Lower lobe of right lung (tissue), 2 donors: ENCODE measurements at regions not wholly inside any gene's neighbourhood (a gene's known extent, or its start where the extent isn't known, plus 50 kb on each side); places are given as distances from the start of the nearest gene placed in this dataset.

Experiments
- ATAC-seq, 2 donors: fragments of 200-7000 bp; cut with Tn5 transposase; one replicate each; pipeline ENCODE4 v1.9.1; 2020 to 2022; ENCODE audit warnings: mild to moderate bottlenecking in 2 of 2, moderate library complexity in 2 of 2
- DNase-seq: peaks from one replicate; pipeline ENCODE4 v3.0.0-alpha.2; 2020
- H3K27ac ChIP-seq: fragments of 200-600 bp; one replicate; pipeline ENCODE4 v1.8.0; 2022
- H3K27me3 ChIP-seq: fragments of 200-600 bp; one replicate; pipeline ENCODE4 v1.8.0; 2022; ENCODE audit warnings: low read depth
- H3K36me3 ChIP-seq: fragments of 200-600 bp; one replicate; pipeline ENCODE4 v1.8.0; 2022; ENCODE audit warnings: mild to moderate bottlenecking
- H3K4me1 ChIP-seq: fragments of 200-600 bp; one replicate; pipeline ENCODE4 v1.8.0; 2022
- H3K4me3 ChIP-seq: fragments of 200-600 bp; one replicate; pipeline ENCODE4 v1.8.0; 2022; ENCODE audit warnings: mild to moderate bottlenecking
- H3K9me3 ChIP-seq: fragments of 200-600 bp; one replicate; pipeline ENCODE4 v1.8.0; 2022
- intact Hi-C: fragments of 100-400 bp; cut with DNase I; formaldehyde crosslinking; loops from one replicate; pipeline ENCODE4 v1.11.0; 2022
- TF ChIP-seq, protein P1 (sequence below): fragments of 200-600 bp; IDR thresholded peaks from one replicate; pipeline ENCODE4 v1.8.0; 2022; ENCODE audit warnings: antibody characterized with exemption, mild to moderate bottlenecking
- donor health status: DM: no; HTN: yes; CAD: no; lungs with severe emphysema.

DNA sequence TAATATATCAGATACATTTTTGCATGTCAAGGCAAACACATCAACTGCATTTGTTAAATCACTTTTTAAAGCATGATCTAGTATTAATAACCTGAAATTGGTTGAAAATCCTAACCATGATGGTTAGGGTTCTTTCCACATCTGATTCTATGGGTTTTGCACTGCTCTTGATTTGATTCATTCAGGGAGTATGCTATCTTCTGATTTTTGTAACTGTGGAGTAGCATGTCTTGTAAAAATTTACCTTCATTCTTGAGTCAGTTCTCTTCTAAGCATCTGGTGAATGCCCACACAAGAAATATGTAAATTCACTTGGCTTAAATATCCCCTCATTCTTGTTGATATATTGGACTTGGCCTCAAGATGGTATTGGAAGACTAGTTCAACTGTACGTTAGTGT is 178.7 kb downstream of the KLF6 start:
- Histone ChIP-seq H3K4me1 (no peaks in the 10 kb centered on the region), H3K36me3 (no peaks in the 10 kb centered on the region), H3K27me3 (no peaks in the 10 kb centered on the region), H3K4me3 (no peak overlapping the region), H3K27ac (no peak overlapping the region), H3K9me3 (peaks cover 15% of the 10 kb centered on the region)
- ATAC-seq (no peak), DNase-seq (no peak)
- TF ChIP-seq, protein P1, sequence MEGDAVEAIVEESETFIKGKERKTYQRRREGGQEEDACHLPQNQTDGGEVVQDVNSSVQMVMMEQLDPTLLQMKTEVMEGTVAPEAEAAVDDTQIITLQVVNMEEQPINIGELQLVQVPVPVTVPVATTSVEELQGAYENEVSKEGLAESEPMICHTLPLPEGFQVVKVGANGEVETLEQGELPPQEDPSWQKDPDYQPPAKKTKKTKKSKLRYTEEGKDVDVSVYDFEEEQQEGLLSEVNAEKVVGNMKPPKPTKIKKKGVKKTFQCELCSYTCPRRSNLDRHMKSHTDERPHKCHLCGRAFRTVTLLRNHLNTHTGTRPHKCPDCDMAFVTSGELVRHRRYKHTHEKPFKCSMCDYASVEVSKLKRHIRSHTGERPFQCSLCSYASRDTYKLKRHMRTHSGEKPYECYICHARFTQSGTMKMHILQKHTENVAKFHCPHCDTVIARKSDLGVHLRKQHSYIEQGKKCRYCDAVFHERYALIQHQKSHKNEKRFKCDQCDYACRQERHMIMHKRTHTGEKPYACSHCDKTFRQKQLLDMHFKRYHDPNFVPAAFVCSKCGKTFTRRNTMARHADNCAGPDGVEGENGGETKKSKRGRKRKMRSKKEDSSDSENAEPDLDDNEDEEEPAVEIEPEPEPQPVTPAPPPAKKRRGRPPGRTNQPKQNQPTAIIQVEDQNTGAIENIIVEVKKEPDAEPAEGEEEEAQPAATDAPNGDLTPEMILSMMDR: no peak
- intact Hi-C loops: no loop called here

DNA sequence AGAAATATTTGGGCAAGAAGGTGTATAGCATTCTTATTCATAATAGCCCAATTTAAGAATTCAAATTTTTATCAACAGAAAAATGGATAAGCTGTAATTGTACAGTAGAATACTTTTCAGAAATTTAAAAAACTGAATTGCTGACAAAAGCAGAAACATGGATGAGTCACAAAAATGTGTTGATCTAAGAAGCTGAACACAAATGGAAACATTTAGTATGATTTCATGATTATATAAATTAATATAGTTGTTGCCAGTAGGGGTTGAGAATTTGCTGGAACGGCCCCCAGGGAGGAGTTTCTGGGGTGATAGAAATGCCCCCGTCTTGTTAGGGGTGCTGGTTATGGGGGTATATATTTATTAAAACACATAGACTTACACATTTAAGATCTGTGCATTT is 179.1 kb downstream of the KLF6 start:
- DNase-seq (no peak), ATAC-seq (no peak)
- Histone ChIP-seq H3K36me3 (no peaks in the 10 kb centered on the region), H3K9me3 (peaks cover 15% of the 10 kb centered on the region), H3K4me1 (no peaks in the 10 kb centered on the region), H3K27me3 (no peaks in the 10 kb centered on the region), H3K4me3 (no peak overlapping the region), H3K27ac (no peak overlapping the region)
- intact Hi-C loops: no loop called here
- TF ChIP-seq, protein P1: no peak

DNA sequence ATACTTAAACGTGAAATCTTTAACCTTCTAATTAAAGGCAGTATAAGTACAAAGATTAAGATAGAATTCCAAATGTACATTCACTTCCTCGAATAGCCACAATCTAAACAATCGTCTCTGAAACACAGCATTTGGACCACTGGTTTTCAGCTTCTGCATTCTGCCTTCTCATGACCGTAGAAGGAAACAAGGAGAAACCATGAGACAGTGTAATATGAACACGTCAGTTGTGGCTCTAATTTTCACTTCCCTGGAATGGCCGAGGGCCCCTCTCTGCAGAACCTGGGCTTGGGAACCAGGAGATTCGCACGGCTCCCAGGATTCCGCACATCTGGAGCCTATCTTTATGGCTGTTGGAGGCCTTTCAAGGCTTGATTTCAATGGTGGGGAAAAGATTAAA is 189.3 kb downstream of the KLF6 start:
- no peak for ATAC-seq
- DNase-seq: no peak

DNA sequence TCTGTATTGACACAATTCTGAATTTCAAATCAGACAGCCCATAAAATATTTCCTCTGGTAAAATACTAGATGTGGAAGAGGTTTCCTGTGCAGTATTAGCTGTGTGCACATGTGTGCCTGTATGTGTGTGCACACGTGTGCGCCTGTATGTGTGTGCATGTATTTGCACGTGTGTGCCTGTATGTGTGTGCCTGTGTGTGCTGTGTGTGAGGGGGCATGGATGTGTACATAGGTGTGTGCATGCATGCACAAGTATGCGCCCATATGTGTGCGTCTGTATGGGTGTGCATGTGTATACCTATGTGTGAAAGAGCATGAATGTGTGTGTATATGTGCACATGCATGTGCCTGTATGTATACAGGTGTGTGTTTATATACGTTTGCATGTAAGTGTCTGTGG is 191.4 kb downstream of the KLF6 start:
- intact Hi-C loops: no loop called here
- Histone ChIP-seq H3K4me1 (no peaks in the 10 kb centered on the region), H3K9me3 (no peaks in the 10 kb centered on the region), H3K27ac (no peak overlapping the region), H3K27me3 (no peaks in the 10 kb centered on the region), H3K4me3 (no peak overlapping the region), H3K36me3 (no peaks in the 10 kb centered on the region)
- DNase-seq (no peak), ATAC-seq (peak in 1 of 2 donors; percentile 38)
- TF ChIP-seq, protein P1: no peak

More for the DNA sequence above, 189.3 kb downstream of the KLF6 start:
- Histone ChIP-seq H3K27ac (no peak overlapping the region), H3K9me3 (no peaks in the 10 kb centered on the region), H3K36me3 (no peaks in the 10 kb centered on the region), H3K4me3 (no peak overlapping the region), H3K4me1 (no peaks in the 10 kb centered on the region), H3K27me3 (no peaks in the 10 kb centered on the region)
- intact Hi-C loops: no loop called here
- TF ChIP-seq, protein P1: no peak

DNA sequence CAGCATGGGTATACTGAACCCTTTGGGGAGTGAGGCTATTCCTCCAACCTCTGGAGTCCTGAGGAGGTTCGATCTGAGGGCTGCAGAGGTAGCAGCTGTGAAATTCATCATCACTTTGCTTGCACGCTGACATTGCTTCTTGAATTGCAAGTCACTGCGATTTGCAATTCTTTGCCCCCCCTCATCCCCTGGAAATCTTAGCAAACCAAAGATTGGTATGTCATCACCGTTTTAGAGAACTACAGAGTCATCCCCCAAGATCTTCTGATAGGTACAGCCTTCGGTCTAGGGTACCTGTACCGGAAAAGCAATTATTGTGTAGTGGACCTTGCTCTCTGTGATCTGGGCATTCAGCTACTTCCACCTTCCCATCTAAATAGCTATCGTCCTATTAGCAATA is 192.6 kb downstream of the KLF6 start:
- Histone ChIP-seq H3K9me3 (no peaks in the 10 kb centered on the region), H3K36me3 (no peaks in the 10 kb centered on the region), H3K4me3 (no peak overlapping the region), H3K4me1 (no peaks in the 10 kb centered on the region), H3K27ac (no peak overlapping the region), H3K27me3 (no peaks in the 10 kb centered on the region)
- intact Hi-C loops: no loop called here
- TF ChIP-seq, protein P1: no peak
- no peak for DNase-seq
- no peak for ATAC-seq

DNA sequence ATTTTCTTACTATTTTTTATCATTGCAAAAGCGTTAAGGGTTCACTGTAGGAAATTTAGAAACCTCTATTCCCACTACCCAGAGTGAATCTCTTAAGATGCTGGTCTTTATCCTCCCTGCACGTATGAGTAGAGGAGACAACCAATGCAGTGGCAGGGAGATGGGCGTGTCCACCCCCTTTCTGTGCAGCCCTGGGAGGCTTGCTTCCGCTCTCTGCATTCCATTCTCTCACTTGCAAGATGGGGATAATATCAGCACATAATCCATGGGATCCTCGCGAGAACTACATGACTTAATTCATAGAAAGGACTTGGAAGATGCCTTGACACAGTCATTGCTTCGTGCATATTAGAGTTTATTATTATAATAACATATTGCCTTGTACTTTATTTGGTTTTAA is 196.2 kb downstream of the KLF6 start:
- Histone ChIP-seq H3K4me1 (no peaks in the 10 kb centered on the region), H3K4me3 (no peak overlapping the region), H3K27me3 (no peaks in the 10 kb centered on the region), H3K36me3 (no peaks in the 10 kb centered on the region), H3K27ac (no peak overlapping the region), H3K9me3 (no peaks in the 10 kb centered on the region)
- no peak for ATAC-seq
- DNase-seq: no peak
- TF ChIP-seq, protein P1: no peak
- intact Hi-C loops: no loop called here
